WTC11 (cell line): ENCODE measurements at regions not wholly inside any gene's neighbourhood (a gene's known extent, or its start where the extent isn't known, plus 50 kb on each side); places are given as distances from the start of the nearest gene placed in this dataset.
A peak's percentile ranks its signal among the peaks of the same experiment; 100 is the strongest.

Source experiments
- ATAC-seq: fragments of 200-7000 bp; cut with Tn5 transposase; 2 replicates; pipeline ENCODE4 v1.10.0; 2021; ENCODE audit warnings: mild to moderate bottlenecking, moderate library complexity
- CTCF ChIA-PET: fragments of 300-600 bp; sonication (Branson Sonifier 250); formaldehyde crosslinking; loops from one replicate; lab custom pipeline; 2021; ENCODE audit warnings: antibody characterized with exemption; lab: Charles Lee
- POLR2A ChIA-PET: fragments of 350-600 bp; sonication (Branson Sonifier 250); formaldehyde crosslinking; loops from one replicate; lab custom pipeline; 2021; ENCODE audit warnings: antibody characterized with exemption; lab: Charles Lee
- DNase-seq: peaks from one replicate; pipeline ENCODE4 v3.0.0; 2021; ENCODE audit warnings: low spot score
- H3K27ac Mint-ChIP-seq: 2 replicates; pipeline ENCODE4 v1.8.0; 2021; ENCODE audit warnings: mixed read lengths
- H3K27me3 Mint-ChIP-seq: 2 replicates; pipeline ENCODE4 v1.8.0; 2021; ENCODE audit warnings: low read depth, mild to moderate bottlenecking, moderate library complexity, mixed read lengths
- H3K36me3 Mint-ChIP-seq: 2 replicates; pipeline ENCODE4 v1.8.0; 2021; ENCODE audit warnings: mixed read lengths
- H3K4me1 Mint-ChIP-seq: 2 replicates; pipeline ENCODE4 v1.8.0; 2022; ENCODE audit warnings: mixed read lengths
- H3K4me3 Mint-ChIP-seq: 2 replicates; pipeline ENCODE4 v1.8.0; 2021; ENCODE audit warnings: mild to moderate bottlenecking, moderate library complexity, mixed read lengths
- H3K9me3 Mint-ChIP-seq: 2 replicates; pipeline ENCODE4 v1.8.0; 2021; ENCODE audit warnings: mixed read lengths
- AR ChIP-seq: fragments of 250-450 bp; sonication (Bioruptor Pico); IDR thresholded peaks from 2 replicates; pipeline ENCODE4 v1.9.0; 2021; ENCODE audit warnings: mild to moderate bottlenecking
- E2F1 ChIP-seq: sonication (generic); formaldehyde crosslinking; IDR thresholded peaks from 2 replicates; pipeline ENCODE4 v1.8.0; 2022; ENCODE audit warnings: mild to moderate bottlenecking, missing genetic modification reagents
- EMX1 ChIP-seq: fragments of 250-450 bp; sonication (Bioruptor Pico); IDR thresholded peaks from 2 replicates; pipeline ENCODE4 v1.8.0; 2021; ENCODE audit warnings: mild to moderate bottlenecking
- ETV6 ChIP-seq: sonication (generic); formaldehyde crosslinking; IDR thresholded peaks from 2 replicates; pipeline ENCODE4 v1.8.1; 2022; ENCODE audit warnings: mild to moderate bottlenecking, missing genetic modification reagents
- FOXJ3 ChIP-seq: sonication (generic); formaldehyde crosslinking; IDR thresholded peaks from 2 replicates; pipeline ENCODE4 v1.9.0; 2021; ENCODE audit warnings: missing genetic modification reagents, mild to moderate bottlenecking, borderline replicate concordance
- FOXK1 ChIP-seq: sonication (generic); formaldehyde crosslinking; IDR thresholded peaks from 2 replicates; pipeline ENCODE4 v1.8.0; 2022; ENCODE audit warnings: mild to moderate bottlenecking, moderate library complexity, missing genetic modification reagents
- JUN ChIP-seq: sonication (generic); formaldehyde crosslinking; IDR thresholded peaks from 2 replicates; pipeline ENCODE4 v1.8.0; 2023; ENCODE audit warnings: mild to moderate bottlenecking, missing genetic modification reagents
- MAX ChIP-seq: sonication (generic); formaldehyde crosslinking; IDR thresholded peaks from 2 replicates; pipeline ENCODE4 v1.8.0; 2022; ENCODE audit warnings: mild to moderate bottlenecking, missing genetic modification reagents
- MXD4 ChIP-seq: fragments of 250-450 bp; sonication (Bioruptor Pico); IDR thresholded peaks from 2 replicates; pipeline ENCODE4 v1.8.0; 2021; ENCODE audit warnings: mild to moderate bottlenecking, moderate library complexity, borderline replicate concordance
- NFYB ChIP-seq: sonication (generic); formaldehyde crosslinking; conservative IDR thresholded peaks from 2 replicates; pipeline ENCODE4 v1.8.0; 2022; ENCODE audit warnings: low read depth, missing genetic modification reagents
- PRDM15 ChIP-seq: sonication (generic); formaldehyde crosslinking; IDR thresholded peaks from 2 replicates; pipeline ENCODE4 v1.8.0; 2022; ENCODE audit warnings: missing genetic modification reagents
- SOX15 ChIP-seq: fragments of 250-450 bp; sonication (Bioruptor Pico); IDR thresholded peaks from 2 replicates; pipeline ENCODE4 v1.9.0; 2021; ENCODE audit warnings: mild to moderate bottlenecking
- USF2 ChIP-seq: sonication (generic); formaldehyde crosslinking; IDR thresholded peaks from 2 replicates; pipeline ENCODE4 v1.8.1; 2023; ENCODE audit warnings: mild to moderate bottlenecking, missing genetic modification reagents, moderate library complexity
- ZMAT4 ChIP-seq: fragments of 250-450 bp; sonication (Bioruptor Pico); IDR thresholded peaks from 2 replicates; pipeline ENCODE4 v1.9.0; 2021; ENCODE audit warnings: mild to moderate bottlenecking
- ZNF138 ChIP-seq: sonication (generic); formaldehyde crosslinking; conservative IDR thresholded peaks from 2 replicates; pipeline ENCODE4 v1.8.1; 2022; ENCODE audit warnings: mild to moderate bottlenecking, moderate library complexity, missing genetic modification reagents
- ZNF416 ChIP-seq: fragments of 250-450 bp; sonication (Bioruptor Pico); IDR thresholded peaks from 2 replicates; pipeline ENCODE4 v1.9.0; 2021; ENCODE audit warnings: mild to moderate bottlenecking, inconsistent platforms
- ZNF532 ChIP-seq: fragments of 250-450 bp; sonication (Bioruptor Pico); IDR thresholded peaks from 2 replicates; pipeline ENCODE4 v1.9.0; 2021; ENCODE audit warnings: mild to moderate bottlenecking, borderline replicate concordance

- CTCF ChIA-PET: no interaction called here
- no peak for ATAC-seq
- TF ChIP-seq ZNF138 (no peak), NFYB (CRISPR knock-in tag) (no peak)
- POLR2A ChIA-PET: no interaction called here
- peaks cover 56% of the 10 kb centered on the region for H3K4me1 Mint-ChIP-seq
- no peaks in the 10 kb centered on the region for H3K36me3 Mint-ChIP-seq
- H3K4me3 Mint-ChIP-seq: no peak overlapping the region
- peak overlapping the region; percentile 65; the same call in 1 of the 2 replicates for H3K27ac Mint-ChIP-seq
- no peaks in the 10 kb centered on the region for H3K9me3 Mint-ChIP-seq
- no peaks in the 10 kb centered on the region for H3K27me3 Mint-ChIP-seq
- no peak for DNase-seq
Observed at GRCh38 chr12:91275321-91275720, 92.7 kb upstream of the DCN start.

GRCh38 chr12:91274916-91275315 is 92.3 kb upstream of the DCN start:
- Mint-ChIP-seq H3K27ac (peak overlapping the region; percentile 65; the same call in 1 of the 2 replicates), H3K27me3 (no peaks in the 10 kb centered on the region), H3K36me3 (no peaks in the 10 kb centered on the region), H3K9me3 (no peaks in the 10 kb centered on the region), H3K4me3 (no peak overlapping the region), H3K4me1 (peaks cover 56% of the 10 kb centered on the region)
- no peak for TF ChIP-seq ETV6 (CRISPR knock-in tag)
- TF ChIP-seq FOXJ3 (CRISPR knock-in tag): no peak
- no peak for TF ChIP-seq E2F1 (CRISPR knock-in tag)
- TF ChIP-seq ZNF416: no peak
- TF ChIP-seq ZNF532 (CRISPR knock-in tag): no peak
- no peak for TF ChIP-seq AR (CRISPR knock-in tag)
- ATAC-seq: no peak
- POLR2A ChIA-PET: no interaction called here
- CTCF ChIA-PET: no interaction called here
- DNase-seq: no peak

- ChIA-PET POLR2A (no interaction called here), CTCF (no interaction called here)
- ATAC-seq (no peak), DNase-seq (no peak)
- H3K36me3 Mint-ChIP-seq: no peaks in the 10 kb centered on the region
- no peaks in the 10 kb centered on the region for H3K27me3 Mint-ChIP-seq
- no peak overlapping the region for H3K4me3 Mint-ChIP-seq
- peak overlapping the region; percentile 87 for H3K27ac Mint-ChIP-seq
- peaks cover 57% of the 10 kb centered on the region for H3K4me1 Mint-ChIP-seq
- no peaks in the 10 kb centered on the region for H3K9me3 Mint-ChIP-seq
- TF ChIP-seq JUN (CRISPR knock-in tag) (no peak), EMX1 (CRISPR knock-in tag) (no peak), PRDM15 (CRISPR knock-in tag) (no peak), FOXK1 (CRISPR knock-in tag) (no peak), MAX (CRISPR knock-in tag) (no peak), USF2 (CRISPR knock-in tag) (no peak), SOX15 (CRISPR knock-in tag) (no peak), MXD4 (CRISPR knock-in tag) (no peak), ZMAT4 (CRISPR knock-in tag) (no peak)
Observed at GRCh38 chr12:91273560-91273959, 90.9 kb upstream of the DCN start.
